ENCODE measurements at regions not wholly inside any gene's neighbourhood (a gene's known extent, or its start where the extent isn't known, plus 50 kb on each side); places are given as distances from the start of the nearest gene placed in this dataset.
"Not testable (repeated sequence)": the region's sequence is repeated elsewhere in the genome, so short reads cannot be mapped to it uniquely, and the experiment has no call there.

DNA sequence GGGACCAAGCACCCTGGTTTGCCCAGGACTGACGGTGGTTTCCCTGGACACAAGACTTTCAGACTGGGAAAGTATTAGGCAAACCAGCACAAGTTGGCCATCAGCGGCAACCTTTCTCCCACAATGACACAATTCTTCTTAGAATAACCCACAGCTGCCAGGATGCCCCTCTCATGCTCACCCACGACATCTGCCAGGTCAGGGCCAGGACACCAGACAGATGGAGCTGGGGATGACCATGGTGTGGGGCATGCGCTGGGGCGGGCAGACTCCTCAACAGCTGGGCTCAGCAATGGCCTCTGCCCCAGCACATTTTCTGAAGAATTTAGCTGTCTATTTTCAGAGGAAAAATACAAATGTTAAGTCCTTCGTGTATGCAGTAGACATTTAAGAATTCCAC, 226.4 kb downstream of the FNDC1 start:
- Histone ChIP-seq H3K4me2 (no peak overlapping the region), H3K9me3 (ENCODE audit: low read depth) (no peaks in the 10 kb centered on the region), H3K27me3 (no peaks in the 10 kb centered on the region), H3K4me3 (no peak overlapping the region), H4K20me1 (ENCODE audit: insufficient read depth, poor library complexity, severe bottlenecking) (no peaks in the 10 kb centered on the region), H2AFZ (no peak overlapping the region), H3K79me2 (no peaks in the 10 kb centered on the region), H3K27ac (no peak overlapping the region), H3K36me3 (replicated peaks; ENCODE audit: insufficient read depth, low read depth) (no peaks in the 10 kb centered on the region), H3K9me2 (replicated peaks; ENCODE audit: insufficient read depth) (no peaks in the 10 kb centered on the region), H3K4me1 (ENCODE audit: insufficient read depth) (no peaks in the 10 kb centered on the region)
- 87% methylated on average over 6 of the region's 6 CpGs for WGBS (ENCODE audit: low lambda C conversion rate, missing lambda C conversion rate)
- TF ChIP-seq, protein P1, sequence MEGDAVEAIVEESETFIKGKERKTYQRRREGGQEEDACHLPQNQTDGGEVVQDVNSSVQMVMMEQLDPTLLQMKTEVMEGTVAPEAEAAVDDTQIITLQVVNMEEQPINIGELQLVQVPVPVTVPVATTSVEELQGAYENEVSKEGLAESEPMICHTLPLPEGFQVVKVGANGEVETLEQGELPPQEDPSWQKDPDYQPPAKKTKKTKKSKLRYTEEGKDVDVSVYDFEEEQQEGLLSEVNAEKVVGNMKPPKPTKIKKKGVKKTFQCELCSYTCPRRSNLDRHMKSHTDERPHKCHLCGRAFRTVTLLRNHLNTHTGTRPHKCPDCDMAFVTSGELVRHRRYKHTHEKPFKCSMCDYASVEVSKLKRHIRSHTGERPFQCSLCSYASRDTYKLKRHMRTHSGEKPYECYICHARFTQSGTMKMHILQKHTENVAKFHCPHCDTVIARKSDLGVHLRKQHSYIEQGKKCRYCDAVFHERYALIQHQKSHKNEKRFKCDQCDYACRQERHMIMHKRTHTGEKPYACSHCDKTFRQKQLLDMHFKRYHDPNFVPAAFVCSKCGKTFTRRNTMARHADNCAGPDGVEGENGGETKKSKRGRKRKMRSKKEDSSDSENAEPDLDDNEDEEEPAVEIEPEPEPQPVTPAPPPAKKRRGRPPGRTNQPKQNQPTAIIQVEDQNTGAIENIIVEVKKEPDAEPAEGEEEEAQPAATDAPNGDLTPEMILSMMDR (IDR thresholded peaks at IDR 0.05; ENCODE audit: poor library complexity) = no peak
- TF ChIP-seq EZH2phosphoT487 (IDR thresholded peaks at IDR 0.05; ENCODE audit: low read depth, severe bottlenecking, unreplicated experiment) (no peak), EZH2 (IDR thresholded peaks at IDR 0.05; ENCODE audit: borderline replicate concordance) (no peak)
- DNase-seq (ENCODE audit: low spot score) = no peak

DNA sequence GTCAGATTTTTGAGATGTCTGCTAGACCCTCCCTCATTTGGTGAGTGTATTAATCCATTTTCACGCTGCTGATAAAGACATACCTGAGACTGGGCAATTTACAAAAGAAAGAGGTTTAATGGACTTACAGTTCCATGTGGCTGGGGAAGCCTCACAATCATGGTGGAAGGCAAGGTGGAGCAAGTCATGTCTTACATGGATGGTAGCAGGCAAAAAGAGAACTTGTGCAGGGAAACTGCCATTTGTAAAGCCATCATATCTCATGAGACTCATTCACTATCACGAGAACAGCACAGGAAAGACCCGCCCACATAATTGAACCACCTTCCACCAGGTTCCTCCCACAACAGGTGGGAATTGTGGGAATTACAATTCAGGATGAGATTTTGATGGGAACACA, 223.5 kb downstream of the FNDC1 start:
- not testable (repeated sequence) for H3K4me3 ChIP-seq; H3K36me3 ChIP-seq (replicated peaks; ENCODE audit: insufficient read depth, low read depth); DNase-seq (ENCODE audit: low spot score); H3K9me2 ChIP-seq (replicated peaks; ENCODE audit: insufficient read depth); H3K9me3 ChIP-seq (ENCODE audit: low read depth); H3K27ac ChIP-seq; H2AFZ ChIP-seq; H3K27me3 ChIP-seq; H3K79me2 ChIP-seq; H3K4me2 ChIP-seq; H4K20me1 ChIP-seq (ENCODE audit: insufficient read depth, poor library complexity, severe bottlenecking); H3K4me1 ChIP-seq (ENCODE audit: insufficient read depth)
- 87% methylated on average over 3 of the region's 3 CpGs for WGBS (ENCODE audit: low lambda C conversion rate, missing lambda C conversion rate)

DNA sequence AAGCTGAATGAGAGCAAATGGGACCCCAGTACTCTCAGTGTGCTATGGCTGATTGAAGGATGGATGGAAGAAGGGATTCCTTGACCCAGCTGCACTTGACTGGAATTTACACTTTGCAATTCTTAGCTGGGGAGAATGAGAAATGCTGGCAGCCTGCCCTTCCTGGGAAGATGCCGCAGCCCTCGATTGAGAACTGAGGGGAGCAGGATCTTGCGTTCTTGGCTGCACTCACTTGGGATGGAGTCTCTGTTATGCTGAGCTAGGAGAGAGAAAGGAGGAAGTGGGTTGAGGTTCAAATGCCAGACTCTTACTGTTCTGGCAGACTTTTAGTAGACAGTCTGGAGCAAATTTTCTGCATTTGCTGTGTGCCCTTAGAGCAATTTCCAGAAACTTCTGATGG, 221.2 kb downstream of the FNDC1 start:
- H3K27ac ChIP-seq = peak overlapping the region; percentile 50
- H3K27me3 ChIP-seq = no peaks in the 10 kb centered on the region
- peak; percentile 16 for DNase-seq (ENCODE audit: low spot score)
- H3K4me2 ChIP-seq = no peak overlapping the region
- H3K79me2 ChIP-seq = no peaks in the 10 kb centered on the region
- H4K20me1 ChIP-seq (ENCODE audit: insufficient read depth, poor library complexity, severe bottlenecking) = no peaks in the 10 kb centered on the region
- no peaks in the 10 kb centered on the region for H3K36me3 ChIP-seq (replicated peaks; ENCODE audit: insufficient read depth, low read depth)
- no peak for TF ChIP-seq EZH2 (IDR thresholded peaks at IDR 0.05; ENCODE audit: borderline replicate concordance)
- TF ChIP-seq EZH2phosphoT487 (IDR thresholded peaks at IDR 0.05; ENCODE audit: low read depth, severe bottlenecking, unreplicated experiment) = no peak
- TF ChIP-seq, protein P1 (IDR thresholded peaks at IDR 0.05; ENCODE audit: poor library complexity) = no peak
- H2AFZ ChIP-seq = no peak overlapping the region
- H3K9me2 ChIP-seq (replicated peaks; ENCODE audit: insufficient read depth) = no peaks in the 10 kb centered on the region
- no peaks in the 10 kb centered on the region for H3K9me3 ChIP-seq (ENCODE audit: low read depth)
- no peaks in the 10 kb centered on the region for H3K4me1 ChIP-seq (ENCODE audit: insufficient read depth)
- H3K4me3 ChIP-seq = no peak overlapping the region
- WGBS (ENCODE audit: low lambda C conversion rate, missing lambda C conversion rate) = 75% methylated on average over 3 of the region's 3 CpGs

DNA sequence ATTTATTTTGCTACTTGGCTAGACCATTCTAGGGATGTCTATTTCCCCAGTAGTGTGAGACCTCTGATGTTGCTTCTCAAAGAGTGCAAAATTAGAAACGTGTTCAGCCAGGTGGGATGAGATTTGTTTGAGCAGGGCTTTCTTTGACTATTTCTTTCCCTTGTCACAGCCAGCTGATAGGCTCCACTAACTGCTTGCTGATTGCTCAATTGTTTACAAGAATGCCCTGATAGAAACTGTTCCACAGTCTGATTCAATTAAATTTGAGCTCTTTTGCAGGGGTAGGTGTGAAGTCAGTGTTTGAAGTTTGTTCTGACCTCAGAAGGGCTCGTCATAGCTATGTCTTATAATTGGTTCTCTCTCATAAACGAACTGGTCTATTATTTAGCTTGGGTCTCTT, 220.5 kb downstream of the FNDC1 start:
- no peaks in the 10 kb centered on the region for H3K27me3 ChIP-seq
- H2AFZ ChIP-seq = no peak overlapping the region
- H3K9me3 ChIP-seq (ENCODE audit: low read depth) = no peaks in the 10 kb centered on the region
- no peak overlapping the region for H3K4me3 ChIP-seq
- TF ChIP-seq EZH2phosphoT487 (IDR thresholded peaks at IDR 0.05; ENCODE audit: low read depth, severe bottlenecking, unreplicated experiment) = no peak
- TF ChIP-seq, protein P1 (IDR thresholded peaks at IDR 0.05; ENCODE audit: poor library complexity) = no peak
- H3K36me3 ChIP-seq (replicated peaks; ENCODE audit: insufficient read depth, low read depth) = no peaks in the 10 kb centered on the region
- H3K9me2 ChIP-seq (replicated peaks; ENCODE audit: insufficient read depth) = no peaks in the 10 kb centered on the region
- H3K79me2 ChIP-seq = no peaks in the 10 kb centered on the region
- no peaks in the 10 kb centered on the region for H4K20me1 ChIP-seq (ENCODE audit: insufficient read depth, poor library complexity, severe bottlenecking)
- 22% methylated on average over 3 of the region's 3 CpGs for WGBS (ENCODE audit: low lambda C conversion rate, missing lambda C conversion rate)
- no peak for DNase-seq (ENCODE audit: low spot score)
- H3K4me2 ChIP-seq = no peak overlapping the region
- no peaks in the 10 kb centered on the region for H3K4me1 ChIP-seq (ENCODE audit: insufficient read depth)
- peak overlapping the region; percentile 50 for H3K27ac ChIP-seq

Measured in hepatocyte (in vitro differentiated cells).